Spleen (tissue), 11 donors: ENCODE measurements at regions not wholly inside any gene's neighbourhood (a gene's known extent, or its start where the extent isn't known, plus 50 kb on each side); places are given as distances from the start of the nearest gene placed in this dataset.

Source experiments
- DNase-seq: peaks from one replicate; pipeline ENCODE4 v3.0.0-alpha.2; 2020
- H3K27ac ChIP-seq, 8 donors: fragments of 200-600 bp; sonication (generic) in 7 of 8; 1 replicate in 4 of 8; 2 replicates in 4 of 8; pipeline versions ENCODE4 v1.5.0 to v1.8.0; 2016 to 2021; ENCODE audit warnings: inconsistent platforms in 4 of 8, mild to moderate bottlenecking in 4 of 8, moderate library complexity in 1 of 8
- H3K27me3 ChIP-seq, 7 donors: fragments of 200-600 bp; sonication (generic) in 6 of 7; replicated peaks in 1 of 7; 1 replicate in 4 of 7; 2 replicates in 3 of 7; pipeline versions ENCODE4 v1.5.0 to v1.8.0; 2016 to 2021; ENCODE audit warnings: inconsistent platforms in 3 of 7, mild to moderate bottlenecking in 1 of 7
- H3K36me3 ChIP-seq, 6 donors: fragments of 200-600 bp; sonication (generic) in 5 of 6; 1 replicate in 4 of 6; 2 replicates in 2 of 6; pipeline versions ENCODE4 v1.5.0 to v1.8.0; 2016 to 2021; ENCODE audit warnings: inconsistent platforms in 2 of 6
- H3K4me1 ChIP-seq, 6 donors: fragments of 200-600 bp; sonication (generic) in 5 of 6; 1 replicate in 3 of 6; 2 replicates in 3 of 6; pipeline versions ENCODE4 v1.5.0 to v1.8.0; 2016 to 2021; ENCODE audit warnings: inconsistent platforms in 3 of 6
- H3K4me3 ChIP-seq, 8 donors: fragments of 200-600 bp; sonication (generic) in 7 of 8; 1 replicate in 4 of 8; 2 replicates in 4 of 8; pipeline versions ENCODE4 v1.5.0 to v1.8.0; 2016 to 2021; ENCODE audit warnings: inconsistent platforms in 4 of 8, mild to moderate bottlenecking in 4 of 8, moderate library complexity in 2 of 8
- H3K9me3 ChIP-seq, 8 donors: fragments of 200-600 bp; sonication (generic) in 7 of 8; 1 replicate in 4 of 8; 2 replicates in 4 of 8; pipeline versions ENCODE4 v1.5.0 to v1.8.0; 2016 to 2021; ENCODE audit warnings: inconsistent platforms in 4 of 8
- POLR2A ChIP-seq, 3 donors: fragments of 450-650 bp; IDR thresholded peaks; one replicate each; pipeline ENCODE4 v1.5.1; 2017; ENCODE audit warnings: antibody characterized with exemption in 3 of 3, mild to moderate bottlenecking in 1 of 3
- POLR2AphosphoS5 ChIP-seq, 3 donors: sonication (generic); formaldehyde crosslinking; IDR thresholded peaks; one replicate each; pipeline ENCODE4 v1.5.1; 2017; ENCODE audit warnings: antibody characterized with exemption in 3 of 3
- WGBS, 5 donors: extraction: QIAGEN DNeasy Blood & Tissue Kit in 3 of 5; methylation state at CpG; one replicate each; pipeline versions ENCODE4 v1.1.5 to v1.1.7; 2013 to 2018; 5-methylcytosine and 5-hydroxymethylcytosine counted together
- intact Hi-C: fragments of 100-400 bp; cut with DNase I; formaldehyde crosslinking; loops from one replicate; pipeline ENCODE4 v1.15.0; 2023; ENCODE audit warnings: low total_unique reads
- TF ChIP-seq, protein P1 (sequence below), 11 experiments: fragments of 200-600 bp in 7 of 11; fragments of 450-650 bp in 4 of 11; sonication (generic) in 4 of 11; IDR thresholded peaks in 8 of 11; conservative IDR thresholded peaks in 3 of 11; 1 replicate in 7 of 11; 2 replicates in 4 of 11; pipeline versions ENCODE4 v1.4.0 to v1.8.0; 2016 to 2021; ENCODE audit warnings: antibody characterized with exemption in 11 of 11, inconsistent platforms in 4 of 11, mild to moderate bottlenecking in 1 of 11
- donor health status: healthy with polysubstance abuse.
- donor health status: DM: no; HTN: no; CAD: no; lungs with moderate emphysema.
- donor health status: DM: no; HTN: no; CAD: no.
- donor health status: Bipolar disorder and iron deficiency.
- donor health status: healthy.
- donor health status: DM: no; HTN: no; CAD: no.
- donor health status: DM: yes; HTN: yes; CAD: no.

DNA sequence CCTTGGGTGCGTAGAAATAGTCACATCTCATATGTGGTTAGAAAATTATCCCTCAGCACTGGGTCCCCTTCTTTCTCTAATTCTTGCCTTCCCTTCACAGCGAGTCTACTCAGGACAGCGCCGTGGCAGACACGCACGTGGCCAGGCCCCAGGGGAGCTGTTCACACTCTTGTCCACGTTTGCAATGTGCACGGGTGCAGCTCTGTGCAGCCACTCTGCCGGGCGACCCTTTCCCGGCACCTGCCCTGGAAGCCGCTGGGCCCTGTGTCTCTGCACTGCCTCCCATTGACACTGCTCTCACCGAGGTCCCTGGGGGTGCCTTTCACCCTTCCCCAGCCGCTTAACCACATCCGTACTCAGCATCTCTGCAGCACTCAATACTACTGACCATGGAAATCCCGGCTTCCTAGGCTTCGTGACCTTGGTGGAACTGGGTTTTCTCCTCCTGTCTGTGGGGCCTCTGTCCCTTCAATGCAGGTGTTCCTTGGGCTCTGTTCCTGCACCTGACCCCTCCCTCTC, 104.9 kb downstream of the DACT2 start:
- no peak for DNase-seq
- no peaks in the 10 kb centered on the region for H3K4me1 ChIP-seq
- H3K27me3 ChIP-seq = peaks cover 0 to 24% (median 0%) of the 10 kb centered on the region in 7 donors
- no peak for TF ChIP-seq POLR2AphosphoS5 (IDR thresholded peaks at IDR 0.05)
- no peak for TF ChIP-seq POLR2A (IDR thresholded peaks at IDR 0.05)
- TF ChIP-seq, protein P1, sequence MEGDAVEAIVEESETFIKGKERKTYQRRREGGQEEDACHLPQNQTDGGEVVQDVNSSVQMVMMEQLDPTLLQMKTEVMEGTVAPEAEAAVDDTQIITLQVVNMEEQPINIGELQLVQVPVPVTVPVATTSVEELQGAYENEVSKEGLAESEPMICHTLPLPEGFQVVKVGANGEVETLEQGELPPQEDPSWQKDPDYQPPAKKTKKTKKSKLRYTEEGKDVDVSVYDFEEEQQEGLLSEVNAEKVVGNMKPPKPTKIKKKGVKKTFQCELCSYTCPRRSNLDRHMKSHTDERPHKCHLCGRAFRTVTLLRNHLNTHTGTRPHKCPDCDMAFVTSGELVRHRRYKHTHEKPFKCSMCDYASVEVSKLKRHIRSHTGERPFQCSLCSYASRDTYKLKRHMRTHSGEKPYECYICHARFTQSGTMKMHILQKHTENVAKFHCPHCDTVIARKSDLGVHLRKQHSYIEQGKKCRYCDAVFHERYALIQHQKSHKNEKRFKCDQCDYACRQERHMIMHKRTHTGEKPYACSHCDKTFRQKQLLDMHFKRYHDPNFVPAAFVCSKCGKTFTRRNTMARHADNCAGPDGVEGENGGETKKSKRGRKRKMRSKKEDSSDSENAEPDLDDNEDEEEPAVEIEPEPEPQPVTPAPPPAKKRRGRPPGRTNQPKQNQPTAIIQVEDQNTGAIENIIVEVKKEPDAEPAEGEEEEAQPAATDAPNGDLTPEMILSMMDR (IDR thresholded peaks at IDR 0.05 in 8 of 11, conservative IDR thresholded peaks at IDR 0.05 in 3 of 11) = no peak
- no peak overlapping the region for H3K27ac ChIP-seq
- no peak overlapping the region for H3K4me3 ChIP-seq
- 81 to 88% (median 84%) methylated on average over 17 of the region's 17 CpGs for WGBS, 5 donors
- no peaks in the 10 kb centered on the region for H3K9me3 ChIP-seq
- intact Hi-C loops = no loop called here
- no peaks in the 10 kb centered on the region for H3K36me3 ChIP-seq

DNA sequence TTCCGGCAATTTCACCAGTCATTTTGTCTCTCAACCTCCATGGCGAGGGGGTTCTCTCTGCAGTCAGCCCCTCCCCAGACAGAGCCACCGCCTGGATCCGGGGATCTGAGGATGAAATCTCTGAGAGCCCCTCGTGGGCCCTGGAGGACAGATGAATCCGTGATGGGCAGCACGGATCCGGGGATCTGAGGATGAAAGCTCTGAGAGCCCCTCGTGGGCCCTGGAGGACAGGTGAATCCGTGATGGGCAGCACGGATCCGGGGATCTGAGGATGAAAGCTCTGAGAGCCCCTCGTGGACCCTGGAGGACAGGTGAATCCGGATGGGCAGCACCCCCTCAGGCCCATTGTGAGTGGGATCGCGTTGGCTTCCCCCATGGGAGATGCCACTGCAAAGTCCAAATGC, 106.5 kb downstream of the DACT2 start:
- H3K27ac ChIP-seq = no peak overlapping the region
- TF ChIP-seq, protein P1 (IDR thresholded peaks at IDR 0.05 in 8 of 11, conservative IDR thresholded peaks at IDR 0.05 in 3 of 11) = no peak
- TF ChIP-seq POLR2AphosphoS5 (IDR thresholded peaks at IDR 0.05) = no peak
- TF ChIP-seq POLR2A (IDR thresholded peaks at IDR 0.05) = no peak
- peaks cover 0 to 19% (median 0%) of the 10 kb centered on the region in 7 donors for H3K27me3 ChIP-seq
- H3K9me3 ChIP-seq = no peaks in the 10 kb centered on the region
- intact Hi-C loops = no loop called here
- no peak overlapping the region for H3K4me3 ChIP-seq
- no peaks in the 10 kb centered on the region for H3K4me1 ChIP-seq
- 87 to 92% (median 88%) methylated on average over 16 of the region's 16 CpGs for WGBS, 5 donors
- no peak for DNase-seq
- no peaks in the 10 kb centered on the region for H3K36me3 ChIP-seq

DNA sequence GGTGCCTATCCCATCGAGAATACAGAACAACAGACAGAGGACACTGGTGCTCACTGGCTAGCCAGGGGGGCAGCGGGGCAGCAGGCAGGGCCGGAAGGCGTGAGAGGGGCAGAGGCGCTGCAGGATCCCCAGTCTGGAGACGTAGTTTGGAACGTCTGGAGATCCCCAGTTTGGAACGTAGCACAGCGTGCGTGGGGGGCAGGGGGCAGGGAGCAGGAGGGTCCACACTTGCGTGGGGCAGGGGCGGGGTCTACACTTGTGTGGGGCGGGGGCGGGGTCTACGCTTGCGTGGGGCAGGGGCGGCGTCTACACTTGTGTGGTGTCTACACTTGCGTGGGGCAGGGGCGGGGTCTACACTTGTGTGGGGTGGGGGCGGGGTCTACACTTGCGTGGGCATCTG, 107.2 kb downstream of the DACT2 start:
- TF ChIP-seq POLR2AphosphoS5 (IDR thresholded peaks at IDR 0.05) = no peak
- TF ChIP-seq POLR2A (IDR thresholded peaks at IDR 0.05) = no peak
- TF ChIP-seq, protein P1 (IDR thresholded peaks at IDR 0.05 in 8 of 11, conservative IDR thresholded peaks at IDR 0.05 in 3 of 11) = no peak
- DNase-seq = no peak

DNA sequence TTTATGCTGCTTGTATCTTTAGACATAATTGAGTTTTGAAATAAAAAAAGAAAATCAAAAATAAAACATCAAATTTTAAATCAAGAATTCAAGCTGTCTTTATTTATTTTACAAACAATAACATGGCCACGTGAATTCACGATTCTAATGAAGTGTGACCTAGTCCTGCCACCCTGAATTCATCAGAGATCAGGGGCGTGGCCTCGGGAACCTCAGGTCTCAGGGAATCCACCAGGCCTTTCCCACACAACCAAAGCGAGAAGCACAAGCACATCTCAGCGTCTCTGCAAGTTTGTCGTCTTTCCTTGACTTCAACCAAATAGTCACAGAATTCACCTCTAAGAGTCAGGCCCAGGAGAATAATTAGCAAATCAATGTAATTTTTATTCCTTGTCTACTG, 107.9 kb downstream of the DACT2 start:
- H3K4me1 ChIP-seq = no peaks in the 10 kb centered on the region
- no peak for DNase-seq
- H3K36me3 ChIP-seq = no peaks in the 10 kb centered on the region
- H3K27me3 ChIP-seq = peaks cover 0 to 7% (median 0%) of the 10 kb centered on the region in 7 donors
- WGBS, 5 donors = 83 to 91% (median 85%) methylated on average over 7 of the region's 7 CpGs
- no peak overlapping the region for H3K4me3 ChIP-seq
- H3K9me3 ChIP-seq = no peaks in the 10 kb centered on the region
- no peak for TF ChIP-seq POLR2A (IDR thresholded peaks at IDR 0.05)
- TF ChIP-seq, protein P1 (IDR thresholded peaks at IDR 0.05 in 8 of 11, conservative IDR thresholded peaks at IDR 0.05 in 3 of 11) = no peak
- TF ChIP-seq POLR2AphosphoS5 (IDR thresholded peaks at IDR 0.05) = no peak
- no peak overlapping the region for H3K27ac ChIP-seq
- intact Hi-C loops = no loop called here

More for the DNA sequence above, 107.2 kb downstream of the DACT2 start:
- no peaks in the 10 kb centered on the region for H3K9me3 ChIP-seq
- no peak overlapping the region for H3K4me3 ChIP-seq
- peaks cover 0 to 14% (median 0%) of the 10 kb centered on the region in 7 donors for H3K27me3 ChIP-seq
- intact Hi-C loops = no loop called here
- 92 to 96% (median 93%) methylated on average over 19 to 22 of the region's 22 CpGs for WGBS, 5 donors
- H3K4me1 ChIP-seq = no peaks in the 10 kb centered on the region
- H3K27ac ChIP-seq = no peak overlapping the region
- H3K36me3 ChIP-seq = no peaks in the 10 kb centered on the region
